Astrocyte of the cerebellum (primary cell): ENCODE measurements at regions not wholly inside any gene's neighbourhood (a gene's known extent, or its start where the extent isn't known, plus 50 kb on each side); places are given as distances from the start of the nearest gene placed in this dataset.

Source experiments
- DNase-seq: peaks from one replicate; pipeline ENCODE4 v3.0.0-alpha.2; 2011; ENCODE audit warnings: low read depth
- H3K4me3 ChIP-seq: 2 replicates; pipeline ENCODE4 v1.5.1; 2011; ENCODE audit warnings: mild to moderate bottlenecking, low read depth, low read length, moderate library complexity
- in situ Hi-C: cut with HindIII; loops from 2 replicates; pipeline ENCODE4 v1.10.0; 2017; ENCODE audit warnings: low sequenced_read_pairs
- TF ChIP-seq, protein P1 (sequence below): IDR thresholded peaks from 2 replicates; pipeline ENCODE4 v1.5.1; 2012; ENCODE audit warnings: low read length, low read depth, moderate library complexity, mild to moderate bottlenecking; ENCODE audit errors: missing control alignments

GRCh38 chr12:108066583-108067577 lies 62.2 kb upstream of the WSCD2 start:
- TF ChIP-seq, protein P1, sequence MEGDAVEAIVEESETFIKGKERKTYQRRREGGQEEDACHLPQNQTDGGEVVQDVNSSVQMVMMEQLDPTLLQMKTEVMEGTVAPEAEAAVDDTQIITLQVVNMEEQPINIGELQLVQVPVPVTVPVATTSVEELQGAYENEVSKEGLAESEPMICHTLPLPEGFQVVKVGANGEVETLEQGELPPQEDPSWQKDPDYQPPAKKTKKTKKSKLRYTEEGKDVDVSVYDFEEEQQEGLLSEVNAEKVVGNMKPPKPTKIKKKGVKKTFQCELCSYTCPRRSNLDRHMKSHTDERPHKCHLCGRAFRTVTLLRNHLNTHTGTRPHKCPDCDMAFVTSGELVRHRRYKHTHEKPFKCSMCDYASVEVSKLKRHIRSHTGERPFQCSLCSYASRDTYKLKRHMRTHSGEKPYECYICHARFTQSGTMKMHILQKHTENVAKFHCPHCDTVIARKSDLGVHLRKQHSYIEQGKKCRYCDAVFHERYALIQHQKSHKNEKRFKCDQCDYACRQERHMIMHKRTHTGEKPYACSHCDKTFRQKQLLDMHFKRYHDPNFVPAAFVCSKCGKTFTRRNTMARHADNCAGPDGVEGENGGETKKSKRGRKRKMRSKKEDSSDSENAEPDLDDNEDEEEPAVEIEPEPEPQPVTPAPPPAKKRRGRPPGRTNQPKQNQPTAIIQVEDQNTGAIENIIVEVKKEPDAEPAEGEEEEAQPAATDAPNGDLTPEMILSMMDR: no peak
- in situ Hi-C loops: no loop called here
- H3K4me3 ChIP-seq: no peak overlapping the region
- no peak for DNase-seq

DNA sequence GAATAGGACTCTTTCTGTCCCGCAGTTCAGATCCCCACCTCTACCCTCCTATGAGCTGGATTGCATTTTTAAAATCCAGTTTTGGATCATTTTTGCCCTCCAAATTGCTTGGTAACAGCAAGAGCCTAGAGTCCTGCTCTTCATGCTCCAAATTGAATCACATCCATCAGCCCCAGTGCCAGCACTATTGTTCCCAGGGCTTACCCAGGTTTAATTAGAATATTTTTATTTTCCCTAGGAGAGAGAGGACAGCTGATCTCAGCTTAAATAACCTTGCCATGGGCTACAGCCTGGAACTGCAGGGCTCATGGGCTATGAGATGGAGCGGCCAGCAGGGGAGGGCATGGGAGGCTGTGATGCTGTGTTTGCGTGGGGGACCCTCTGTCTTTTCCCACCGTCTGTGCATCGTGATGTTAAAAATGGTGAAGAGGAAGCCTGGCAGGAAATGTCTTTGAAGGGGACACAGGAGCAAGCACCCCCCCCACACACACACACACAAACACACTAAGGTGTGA lies 59.4 kb upstream of the WSCD2 start:
- TF ChIP-seq, protein P1: no peak
- DNase-seq: no peak
- no peak overlapping the region for H3K4me3 ChIP-seq
- in situ Hi-C loops: no loop called here

- no peak for DNase-seq
- H3K4me3 ChIP-seq: no peak overlapping the region
- TF ChIP-seq, protein P1: no peak
- in situ Hi-C loops: no loop called here
Observed at GRCh38 chr12:108075561-108075960, 53.5 kb upstream of the WSCD2 start.

DNA sequence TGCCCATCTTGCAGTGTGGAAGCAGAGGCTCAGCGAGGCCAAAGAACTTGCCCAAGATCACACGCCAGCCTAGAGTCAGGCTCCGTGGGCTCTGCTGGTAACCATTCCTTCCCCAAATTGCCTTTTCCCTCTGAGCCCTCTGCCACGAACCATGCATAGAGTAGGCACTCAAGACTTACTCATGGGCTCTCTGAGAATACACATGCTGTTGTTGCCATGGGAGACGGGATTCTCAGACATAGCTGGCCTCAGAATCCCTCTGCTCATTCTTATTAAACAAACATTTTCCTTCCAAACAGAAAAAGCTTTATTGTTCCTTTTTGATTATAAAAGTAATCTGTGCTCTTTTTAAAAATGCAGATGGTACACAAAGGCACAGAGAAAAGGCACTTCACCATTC lies 52.5 kb upstream of the WSCD2 start:
- in situ Hi-C loops: no loop called here
- TF ChIP-seq, protein P1: no peak
- H3K4me3 ChIP-seq: no peak overlapping the region
- DNase-seq: no peak

DNA sequence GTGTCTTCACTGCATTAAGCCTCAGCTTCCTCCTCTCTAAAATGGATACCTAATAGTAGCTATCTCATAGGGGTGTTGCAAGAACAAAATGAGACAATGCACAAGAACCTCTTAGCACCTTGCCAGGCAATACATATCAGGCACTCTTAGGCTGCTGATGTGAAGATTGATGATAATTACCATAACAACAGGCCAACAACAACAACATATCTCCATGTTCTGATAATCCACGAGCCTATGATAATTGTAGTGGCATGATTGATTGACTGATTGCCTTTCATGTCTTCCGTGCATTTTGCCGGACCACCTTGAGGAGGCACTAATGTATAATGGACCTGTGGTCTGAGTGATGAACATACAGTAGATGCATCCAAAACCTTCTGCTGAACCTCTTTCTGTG lies 50.7 kb upstream of the WSCD2 start:
- H3K4me3 ChIP-seq: no peak overlapping the region
- no peak for DNase-seq
- in situ Hi-C loops: no loop called here
- TF ChIP-seq, protein P1: no peak
